K562 (cell line): ENCODE measurements at regions not wholly inside any gene's neighbourhood (a gene's known extent, or its start where the extent isn't known, plus 50 kb on each side); places are given as distances from the start of the nearest gene placed in this dataset.

Experiments used
- ATAC-seq: fragments of 200-7000 bp; cut with Tn5 transposase; 3 replicates; pipeline ENCODE4 v1.9.1; 2020; ENCODE audit warnings: moderate library complexity
- BruUV-seq: library from RNA; stranded (reverse); fragments of 400-500 nt; replicated peaks from 2 replicates; lab custom pipeline; 2021; lab: Mats Ljungman, UMichigan
- CTCF ChIA-PET: fragments of 300-600 bp; formaldehyde crosslinking; extraction: SDS; loops from one replicate; lab custom pipeline; 2021; ENCODE audit warnings: low intra/inter-chr PET ratio; lab: Yijun Ruan, JAX
- POLR2A ChIA-PET: fragments of 300-600, 350-650 bp; sonication (Branson Sonifier 250); formaldehyde crosslinking; extraction: SDS; loops from one replicate; lab custom pipeline; 2021; ENCODE audit warnings: antibody characterized with exemption, inconsistent platforms; lab: Yijun Ruan, JAX
- DNase-seq, 4 experiments: peaks; one replicate each; pipeline versions ENCODE4 v3.0.0 to v3.0.0-alpha.2; 2011 to 2018; ENCODE audit warnings: low spot score in 3 of 4, mixed read lengths in 3 of 4; ENCODE audit errors: extremely low read depth in 1 of 4
- FAIRE-seq: peaks from 2 replicates; lab custom pipeline; 2011; peaks lifted over from hg19 to GRCh38; lab: Jason Lieb, UNC
- H2AFZ ChIP-seq: 2 replicates; pipeline ENCODE4 v1.6.0; 2011; ENCODE audit warnings: low read depth, low read length, control low read depth, inconsistent platforms
- H3K27ac ChIP-seq: fragments of 200-600 bp; 3 replicates; pipeline ENCODE4 v1.8.0; 2011; ENCODE audit warnings: low read depth, mild to moderate bottlenecking, control low read depth, inconsistent platforms, low read length, moderate library complexity, mixed read lengths; ENCODE audit errors: extremely low read depth
- H3K27me3 ChIP-seq, 2 experiments: fragments of 300-600 bp in 1 of 2; 2 replicates in 1 of 2; 3 replicates in 1 of 2; pipeline versions ENCODE4 v1.6.0 to v1.8.0; 2011; ENCODE audit warnings: inconsistent platforms in 2 of 2, low read length in 2 of 2, mild to moderate bottlenecking in 1 of 2, mixed read lengths in 1 of 2, moderate library complexity in 1 of 2; ENCODE audit not compliant: control insufficient read depth in 2 of 2, insufficient read depth in 2 of 2
- H3K36me3 ChIP-seq: fragments of 300-600 bp; 3 replicates; pipeline ENCODE4 v1.8.0; 2011; ENCODE audit warnings: mild to moderate bottlenecking, low read length, inconsistent platforms; ENCODE audit not compliant: control insufficient read depth, insufficient read depth
- H3K4me1 ChIP-seq, 2 experiments: fragments of 200-600 bp in 1 of 2; replicated peaks in 1 of 2; 2 replicates in 1 of 2; 3 replicates in 1 of 2; pipeline versions ENCODE4 v1.5.1 to v1.8.0; 2011; ENCODE audit warnings: inconsistent platforms in 2 of 2, low read length in 2 of 2, mild to moderate bottlenecking in 1 of 2, mixed read lengths in 1 of 2, moderate library complexity in 1 of 2; ENCODE audit not compliant: control insufficient read depth in 2 of 2, insufficient read depth in 2 of 2
- H3K4me2 ChIP-seq: 2 replicates; pipeline ENCODE4 v1.6.1; 2011; ENCODE audit warnings: low read length, control low read depth, inconsistent platforms, mixed read lengths; ENCODE audit not compliant: insufficient read depth
- H3K4me3 ChIP-seq: fragments of 200-600 bp; sonication (generic), shearing (Covaris generic); 2 replicates; pipeline ENCODE4 v1.5.1; 2016; ENCODE audit warnings: control low read depth, inconsistent platforms
- H3K79me2 ChIP-seq: fragments of 200-600 bp; 3 replicates; pipeline ENCODE4 v1.8.0; 2011; ENCODE audit warnings: low read length, inconsistent platforms; ENCODE audit not compliant: control insufficient read depth, insufficient read depth
- H3K9ac ChIP-seq, 2 experiments: 2 replicates each; pipeline versions ENCODE4 v1.6.0 to v1.6.1; 2011; ENCODE audit warnings: low read depth in 2 of 2, low read length in 2 of 2, control low read depth in 1 of 2, inconsistent platforms in 1 of 2, mild to moderate bottlenecking in 1 of 2, mixed read lengths in 1 of 2; ENCODE audit not compliant: insufficient read depth in 1 of 2
- H3K9me1 ChIP-seq: one replicate; pipeline ENCODE4 v1.6.0; 2011; ENCODE audit warnings: inconsistent platforms, mild to moderate bottlenecking, low read length, moderate library complexity; ENCODE audit not compliant: control insufficient read depth, insufficient read depth
- H3K9me3 ChIP-seq: replicated peaks from 2 replicates; pipeline ENCODE4 v1.5.1; 2011; ENCODE audit warnings: low read depth, low read length, inconsistent platforms; ENCODE audit not compliant: control insufficient read depth, insufficient read depth
- H4K20me1 ChIP-seq: replicated peaks from 2 replicates; pipeline ENCODE4 v1.6.1; 2011; ENCODE audit warnings: low read length, inconsistent platforms, mixed read lengths; ENCODE audit not compliant: control insufficient read depth, insufficient read depth
- BRCA1 ChIP-seq, 2 experiments: fragments of 450-650 bp in 1 of 2; sonication (generic) in 1 of 2; formaldehyde crosslinking in 1 of 2; IDR thresholded peaks; 2 replicates each; pipeline versions ENCODE4 v1.5.0 to v1.6.1; 2017 to 2020; ENCODE audit warnings: mild to moderate bottlenecking in 1 of 2, missing genetic modification reagents in 1 of 2
- ETV1 ChIP-seq: fragments of 450-650 bp; conservative IDR thresholded peaks from 2 replicates; pipeline ENCODE4 v1.6.1; 2016; ENCODE audit warnings: missing genetic modification characterization, control low read depth, low read depth, missing compliant biosample characterization
- FOXA1 ChIP-seq: fragments of 450-650 bp; IDR thresholded peaks from 2 replicates; pipeline ENCODE4 v1.6.1; 2016; ENCODE audit warnings: mild to moderate bottlenecking, borderline replicate concordance
- FOXJ3 ChIP-seq: sonication (generic); formaldehyde crosslinking; IDR thresholded peaks from 2 replicates; pipeline ENCODE4 v1.4.0; 2020; ENCODE audit warnings: mild to moderate bottlenecking, missing genetic modification reagents
- JUNB ChIP-seq: fragments of 450-650 bp; formaldehyde crosslinking; conservative IDR thresholded peaks from 2 replicates; pipeline ENCODE4 v1.4.0; 2020; ENCODE audit warnings: mild to moderate bottlenecking
- NR2F6 ChIP-seq: fragments of 450-650 bp; formaldehyde crosslinking; IDR thresholded peaks from 2 replicates; pipeline ENCODE4 v1.4.0; 2020; ENCODE audit warnings: mild to moderate bottlenecking
- PML ChIP-seq: IDR thresholded peaks from 2 replicates; pipeline ENCODE4 v1.6.1; 2012; ENCODE audit warnings: low read length, inconsistent platforms
- RB1 ChIP-seq: fragments of 450-650 bp; IDR thresholded peaks from 2 replicates; pipeline ENCODE4 v1.6.1; 2017; ENCODE audit warnings: low read depth, mild to moderate bottlenecking
- SNIP1 ChIP-seq: fragments of 450-650 bp; IDR thresholded peaks from 2 replicates; pipeline ENCODE4 v1.7.1; 2017; ENCODE audit warnings: low read depth, mild to moderate bottlenecking
- TEAD1 ChIP-seq, 2 experiments: fragments of 450-650 bp in 1 of 2; sonication (generic) in 1 of 2; formaldehyde crosslinking; IDR thresholded peaks; 2 replicates each; pipeline versions ENCODE4 v1.4.0 to v1.8.0; 2020 to 2022; ENCODE audit warnings: mild to moderate bottlenecking in 2 of 2, missing genetic modification reagents in 1 of 2
- ZBTB17 ChIP-seq: fragments of 450-650 bp; formaldehyde crosslinking; IDR thresholded peaks from 2 replicates; pipeline ENCODE4 v1.4.0; 2020; ENCODE audit warnings: mild to moderate bottlenecking
- ZEB2 ChIP-seq: fragments of 450-650 bp; IDR thresholded peaks from 2 replicates; pipeline ENCODE4 v1.6.1; 2016
- ZFPM2 ChIP-seq: fragments of 250-450 bp; sonication (Bioruptor Pico); IDR thresholded peaks from 2 replicates; pipeline ENCODE4 v1.5.1; 2022; ENCODE audit warnings: mild to moderate bottlenecking
- ZNF764 ChIP-seq: fragments of 250-450 bp; sonication (Bioruptor Pico); IDR thresholded peaks from 2 replicates; pipeline ENCODE4 v1.4.0; 2020; ENCODE audit warnings: low read depth, mild to moderate bottlenecking, moderate library complexity
- WGBS: fragments of 100-300 bp; shearing (Covaris generic); methylation state at CpG from one replicate; pipeline ENCODE4 v1.1.6; 2016; ENCODE audit warnings: low coverage, mixed read lengths; ENCODE audit not compliant: insufficient coverage; ENCODE audit errors: missing lambda C conversion rate; 5-methylcytosine and 5-hydroxymethylcytosine counted together
- in situ Hi-C: fragments of 300-500 bp; cut with MboI; formaldehyde crosslinking; loops from 4 replicates; pipeline ENCODE4 v1.15.0; 2018; ENCODE audit warnings: inconsistent platforms, mixed read lengths
- intact Hi-C: fragments of 100-400 bp; cut with micrococcal nuclease; formaldehyde crosslinking; loops from 2 replicates; pipeline ENCODE4 v1.14.2; 2022
- TF ChIP-seq, protein P1 (sequence below): fragments of 450-650 bp; IDR thresholded peaks from 2 replicates; pipeline ENCODE4 v1.6.1; 2016; ENCODE audit warnings: low read depth
- TF ChIP-seq, protein P2 (sequence below): fragments of 250-450 bp; sonication (Bioruptor Pico); IDR thresholded peaks from 2 replicates; pipeline ENCODE4 v1.8.0; 2022; ENCODE audit warnings: moderate library complexity, mild to moderate bottlenecking, inconsistent platforms

DNA sequence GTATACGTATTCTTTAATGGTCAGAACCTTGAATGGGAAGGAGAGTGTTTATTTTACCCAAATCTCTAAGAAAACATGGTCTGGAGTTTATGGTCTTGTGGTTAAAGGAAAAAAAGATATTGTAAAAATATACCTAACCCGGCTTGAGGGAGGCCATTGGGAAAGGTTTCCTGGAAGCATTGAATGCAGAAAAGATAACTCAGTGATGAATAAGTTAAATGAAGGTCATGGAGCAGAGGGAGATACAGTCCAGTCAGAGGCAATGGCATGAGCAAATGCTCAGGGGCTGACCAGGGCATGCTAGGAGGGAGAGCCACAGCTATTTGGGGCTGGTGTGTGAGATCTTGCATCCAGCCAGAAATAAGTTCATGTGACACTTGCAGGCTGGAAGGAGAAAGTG, 430.4 kb upstream of the CDH5 start:
- ATAC-seq, result no peak
- Histone ChIP-seq H3K4me2 (no peak overlapping the region), H2AFZ (no peak overlapping the region), H3K27ac (no peak overlapping the region), H3K4me3 (no peak overlapping the region), H4K20me1 (no peaks in the 10 kb centered on the region), H3K9ac (no peak overlapping the region), H3K36me3 (no peaks in the 10 kb centered on the region), H3K79me2 (no peaks in the 10 kb centered on the region), H3K9me3 (0 out of 2 replicates have a peak, but pooled peaks cover 2% of the 10 kb centered on the region), H3K4me1 (no peaks in the 10 kb centered on the region), H3K9me1 (no peaks in the 10 kb centered on the region), H3K27me3 (no peaks in the 10 kb centered on the region)
- ChIA-PET CTCF (no interaction called here), POLR2A (no interaction called here)
- DNase-seq, result no peak
- FAIRE-seq, result no peak
- no peak for TF ChIP-seq PML
- TF ChIP-seq SNIP1, result no peak
- no peak for TF ChIP-seq ZNF764 (CRISPR knock-in tag)
- TF ChIP-seq NR2F6 (CRISPR knock-in tag), result no peak
- no peak for TF ChIP-seq FOXA1
- no peak for TF ChIP-seq TEAD1 (CRISPR knock-in tag; IDR thresholded peaks at IDR 0.05)
- TF ChIP-seq, protein P1, sequence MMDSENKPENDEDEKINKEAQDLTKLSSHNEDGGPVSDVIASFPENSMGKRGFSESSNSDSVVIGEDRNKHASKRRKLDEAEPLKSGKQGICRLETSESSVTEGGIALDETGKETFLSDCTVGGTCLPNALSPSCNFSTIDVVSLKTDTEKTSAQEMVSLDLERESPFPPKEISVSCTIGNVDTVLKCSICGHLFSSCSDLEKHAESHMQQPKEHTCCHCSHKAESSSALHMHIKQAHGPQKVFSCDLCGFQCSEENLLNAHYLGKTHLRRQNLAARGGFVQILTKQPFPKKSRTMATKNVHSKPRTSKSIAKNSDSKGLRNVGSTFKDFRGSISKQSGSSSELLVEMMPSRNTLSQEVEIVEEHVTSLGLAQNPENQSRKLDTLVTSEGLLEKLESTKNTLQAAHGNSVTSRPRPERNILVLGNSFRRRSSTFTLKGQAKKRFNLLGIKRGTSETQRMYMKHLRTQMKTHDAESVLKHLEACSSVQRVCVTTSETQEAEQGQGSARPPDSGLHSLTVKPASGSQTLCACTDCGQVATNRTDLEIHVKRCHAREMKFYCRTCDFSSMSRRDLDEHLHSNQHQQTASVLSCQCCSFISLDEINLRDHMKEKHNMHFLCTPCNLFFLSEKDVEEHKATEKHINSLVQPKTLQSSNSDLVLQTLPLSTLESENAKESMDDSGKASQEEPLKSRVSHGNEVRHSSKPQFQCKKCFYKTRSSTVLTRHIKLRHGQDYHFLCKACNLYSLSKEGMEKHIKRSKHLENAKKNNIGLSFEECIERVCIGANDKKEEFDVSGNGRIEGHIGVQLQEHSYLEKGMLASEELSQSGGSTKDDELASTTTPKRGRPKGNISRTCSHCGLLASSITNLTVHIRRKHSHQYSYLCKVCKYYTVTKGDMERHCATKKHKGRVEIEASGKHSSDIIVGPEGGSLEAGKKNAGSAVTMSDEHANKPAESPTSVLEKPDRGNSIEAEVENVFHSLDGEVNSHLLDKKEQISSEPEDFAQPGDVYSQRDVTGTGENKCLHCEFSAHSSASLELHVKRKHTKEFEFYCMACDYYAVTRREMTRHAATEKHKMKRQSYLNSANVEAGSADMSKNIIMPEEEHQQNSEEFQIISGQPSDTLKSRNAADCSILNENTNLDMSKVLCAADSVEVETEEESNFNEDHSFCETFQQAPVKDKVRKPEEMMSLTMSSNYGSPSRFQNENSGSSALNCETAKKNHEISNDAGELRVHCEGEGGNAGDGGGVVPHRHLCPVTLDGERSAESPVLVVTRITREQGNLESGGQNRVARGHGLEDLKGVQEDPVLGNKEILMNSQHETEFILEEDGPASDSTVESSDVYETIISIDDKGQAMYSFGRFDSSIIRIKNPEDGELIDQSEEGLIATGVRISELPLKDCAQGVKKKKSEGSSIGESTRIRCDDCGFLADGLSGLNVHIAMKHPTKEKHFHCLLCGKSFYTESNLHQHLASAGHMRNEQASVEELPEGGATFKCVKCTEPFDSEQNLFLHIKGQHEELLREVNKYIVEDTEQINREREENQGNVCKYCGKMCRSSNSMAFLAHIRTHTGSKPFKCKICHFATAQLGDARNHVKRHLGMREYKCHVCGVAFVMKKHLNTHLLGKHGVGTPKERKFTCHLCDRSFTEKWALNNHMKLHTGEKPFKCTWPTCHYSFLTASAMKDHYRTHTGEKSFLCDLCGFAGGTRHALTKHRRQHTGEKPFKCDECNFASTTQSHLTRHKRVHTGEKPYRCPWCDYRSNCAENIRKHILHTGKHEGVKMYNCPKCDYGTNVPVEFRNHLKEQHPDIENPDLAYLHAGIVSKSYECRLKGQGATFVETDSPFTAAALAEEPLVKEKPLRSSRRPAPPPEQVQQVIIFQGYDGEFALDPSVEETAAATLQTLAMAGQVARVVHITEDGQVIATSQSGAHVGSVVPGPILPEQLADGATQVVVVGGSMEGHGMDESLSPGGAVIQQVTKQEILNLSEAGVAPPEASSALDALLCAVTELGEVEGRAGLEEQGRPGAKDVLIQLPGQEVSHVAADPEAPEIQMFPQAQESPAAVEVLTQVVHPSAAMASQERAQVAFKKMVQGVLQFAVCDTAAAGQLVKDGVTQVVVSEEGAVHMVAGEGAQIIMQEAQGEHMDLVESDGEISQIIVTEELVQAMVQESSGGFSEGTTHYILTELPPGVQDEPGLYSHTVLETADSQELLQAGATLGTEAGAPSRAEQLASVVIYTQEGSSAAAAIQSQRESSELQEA, result no peak
- no peak for TF ChIP-seq BRCA1 (IDR thresholded peaks at IDR 0.05)
- no peak for TF ChIP-seq BRCA1 (CRISPR knock-in tag; IDR thresholded peaks at IDR 0.05)
- TF ChIP-seq ZEB2, result no peak
- TF ChIP-seq RB1, result no peak
- no peak for TF ChIP-seq ZFPM2 (CRISPR knock-in tag)
- no peak for TF ChIP-seq ETV1 (tag)
- TF ChIP-seq, protein P2, sequence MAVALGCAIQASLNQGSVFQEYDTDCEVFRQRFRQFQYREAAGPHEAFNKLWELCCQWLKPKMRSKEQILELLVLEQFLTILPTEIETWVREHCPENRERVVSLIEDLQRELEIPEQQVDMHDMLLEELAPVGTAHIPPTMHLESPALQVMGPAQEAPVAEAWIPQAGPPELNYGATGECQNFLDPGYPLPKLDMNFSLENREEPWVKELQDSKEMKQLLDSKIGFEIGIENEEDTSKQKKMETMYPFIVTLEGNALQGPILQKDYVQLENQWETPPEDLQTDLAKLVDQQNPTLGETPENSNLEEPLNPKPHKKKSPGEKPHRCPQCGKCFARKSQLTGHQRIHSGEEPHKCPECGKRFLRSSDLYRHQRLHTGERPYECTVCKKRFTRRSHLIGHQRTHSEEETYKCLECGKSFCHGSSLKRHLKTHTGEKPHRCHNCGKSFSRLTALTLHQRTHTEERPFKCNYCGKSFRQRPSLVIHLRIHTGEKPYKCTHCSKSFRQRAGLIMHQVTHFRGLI, result no peak
- TF ChIP-seq FOXJ3, result no peak
- TF ChIP-seq JUNB, result no peak
- no peak for TF ChIP-seq ZBTB17
- in situ Hi-C loops (no loop called here), intact Hi-C loops (no loop called here)
- BruUV-seq, result no TSS peak
- 0% methylated on average over 2 of the region's 2 CpGs for WGBS
